ENCODE measurements at regions not wholly inside any gene's neighbourhood (a gene's known extent, or its start where the extent isn't known, plus 50 kb on each side); places are given as distances from the start of the nearest gene placed in this dataset.

DNA sequence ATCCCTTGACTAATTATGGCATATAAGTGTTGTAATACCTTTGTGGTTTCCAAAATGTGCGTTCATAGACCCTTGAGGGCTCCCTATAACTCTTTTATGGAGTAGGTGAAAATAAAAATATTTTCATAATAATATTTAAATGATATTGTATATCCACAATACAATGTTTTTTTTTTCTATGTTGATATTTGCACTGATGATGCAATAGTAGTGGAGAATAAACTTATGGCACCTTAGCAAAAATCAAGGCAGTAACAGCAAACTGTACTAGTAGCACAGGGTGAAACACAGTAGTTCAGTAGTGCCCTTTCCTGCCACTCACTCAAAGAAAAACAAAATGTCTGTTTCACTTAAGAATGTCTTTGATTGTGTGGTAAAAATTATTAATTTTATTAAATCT lies 465.3 kb downstream of the C4orf33 start:
- DNase-seq = no peak

DNA sequence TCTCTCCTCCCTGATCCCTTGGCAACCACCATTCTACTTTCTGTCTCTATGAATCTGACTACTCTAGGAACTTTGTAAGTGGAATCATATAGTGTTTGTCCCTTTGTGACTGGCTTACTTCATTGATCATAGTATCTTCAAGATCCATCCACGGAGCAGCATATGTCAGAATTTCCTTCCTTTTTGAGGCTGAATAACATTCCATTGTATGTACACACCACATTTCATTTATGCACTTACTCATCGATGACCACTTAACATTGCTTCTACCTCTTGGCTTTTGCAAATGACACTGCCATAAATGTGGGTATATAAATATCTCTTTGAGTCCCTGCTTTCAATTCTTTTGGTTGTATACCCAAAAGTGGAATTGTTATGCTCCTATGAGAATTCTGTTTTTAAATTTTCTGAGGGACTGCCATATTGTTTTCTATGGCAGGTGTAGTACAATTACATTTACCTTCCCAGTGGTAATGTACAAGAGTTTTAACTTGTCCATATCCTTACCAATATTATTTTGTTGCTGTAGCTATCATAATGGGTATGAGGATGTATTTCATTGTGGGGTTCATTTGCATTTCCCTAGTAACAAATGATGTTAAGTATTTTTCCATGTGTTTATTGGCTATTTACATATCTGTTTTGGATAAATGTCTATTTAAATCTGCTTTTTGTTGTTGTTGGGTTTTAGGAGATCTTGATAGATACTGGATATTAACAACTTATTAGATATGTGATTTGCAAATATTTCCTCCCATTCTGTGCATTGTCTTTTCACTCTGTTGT lies 466.1 kb downstream of the C4orf33 start:
- DNase-seq = no peak

DNA sequence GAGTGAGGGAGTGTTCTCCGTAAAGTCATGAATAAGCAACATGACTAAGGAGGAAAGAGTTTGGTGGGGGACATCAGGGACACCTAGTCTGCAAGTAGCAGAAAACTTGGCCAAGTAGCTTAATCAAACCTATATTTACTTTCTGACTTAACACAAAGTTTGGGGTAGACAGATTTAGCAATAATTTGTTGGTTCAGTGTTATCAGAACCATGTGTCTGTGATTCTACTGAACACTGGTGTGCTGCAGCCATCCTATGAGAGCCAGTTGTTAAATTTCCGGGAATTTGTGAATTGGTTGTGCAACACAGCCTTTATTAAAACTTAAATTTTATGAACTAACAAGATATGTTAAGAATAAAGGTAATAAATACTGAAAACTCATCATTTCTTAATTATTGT lies 469.3 kb downstream of the C4orf33 start:
- DNase-seq = no peak

DNA sequence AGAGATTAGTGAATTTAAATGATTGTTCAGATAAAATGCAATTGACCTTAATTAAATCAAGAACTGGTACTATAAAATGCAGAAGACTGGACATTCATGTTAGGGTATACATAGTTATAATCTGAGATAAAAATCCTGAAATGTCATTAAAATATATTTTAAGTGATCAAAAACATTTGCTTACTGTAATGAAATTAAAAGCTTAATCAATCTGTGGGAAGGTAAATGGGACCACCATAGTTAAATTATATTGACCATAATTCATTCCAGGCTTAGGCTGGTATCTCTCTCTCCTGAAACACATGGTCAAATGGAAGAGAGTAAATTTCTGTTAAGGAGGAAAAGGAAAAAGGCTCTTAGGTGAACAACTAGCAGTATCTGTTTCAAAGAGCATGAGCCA lies 474.4 kb downstream of the C4orf33 start:
- no peak for DNase-seq

DNA sequence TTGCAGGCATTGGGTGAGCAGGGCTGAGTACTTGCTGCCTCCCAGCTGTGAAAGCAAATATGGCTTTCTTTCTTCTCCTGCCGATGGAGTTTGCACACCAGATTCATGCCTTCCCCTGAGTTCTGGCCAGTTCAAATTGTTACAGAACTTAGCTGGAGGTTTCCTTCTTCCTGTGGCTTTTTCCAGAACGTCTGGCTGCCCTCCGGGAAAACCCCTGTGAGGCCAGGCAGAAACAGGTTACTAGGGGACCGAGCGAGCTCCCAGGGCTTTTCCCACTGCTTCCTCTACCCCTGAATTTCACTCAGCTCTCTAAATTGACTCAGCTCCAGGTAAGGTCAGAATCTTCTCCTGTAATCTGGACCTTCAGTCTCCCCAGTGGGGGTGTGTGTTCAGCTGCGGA lies 482.4 kb downstream of the C4orf33 start:
- DNase-seq = no peak

DNA sequence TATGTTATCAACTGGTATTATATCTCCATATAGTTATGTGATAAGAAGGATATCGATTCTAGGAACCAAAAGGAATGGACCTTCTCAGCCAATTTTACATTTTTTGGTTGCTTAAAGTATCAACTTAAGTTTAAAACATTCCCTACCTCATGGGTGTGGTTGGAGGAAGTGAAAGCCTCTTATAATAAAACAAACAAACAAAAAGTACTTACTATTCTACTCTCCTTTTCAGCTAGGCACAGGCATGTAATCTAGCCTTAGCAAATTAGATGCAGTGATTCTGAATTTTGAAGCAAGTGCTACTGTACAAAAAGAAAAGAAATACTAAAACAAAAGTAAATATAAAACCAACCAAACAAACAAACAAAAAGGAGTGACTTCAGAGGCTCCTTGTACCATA lies 485.4 kb downstream of the C4orf33 start:
- DNase-seq = no peak

DNA sequence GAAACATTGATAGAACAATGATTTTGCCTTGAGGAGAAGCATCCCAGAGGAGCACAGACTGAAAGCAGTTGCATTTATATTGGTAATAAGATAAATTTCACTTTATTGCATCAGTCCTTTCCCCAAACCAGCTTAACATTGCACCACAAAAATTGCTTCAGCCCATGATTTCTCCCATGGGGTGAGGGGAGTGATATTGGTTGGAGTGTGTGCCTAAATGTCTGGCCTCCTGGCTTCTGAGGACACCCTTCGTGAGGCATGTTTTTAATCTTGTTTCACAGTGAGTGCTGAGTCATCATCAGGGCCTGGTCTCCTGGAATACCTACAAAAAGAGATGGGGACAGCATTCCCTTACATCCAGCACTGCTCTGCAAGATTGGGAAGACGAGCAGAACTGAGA lies 487.9 kb downstream of the C4orf33 start:
- DNase-seq = no peak

DNA sequence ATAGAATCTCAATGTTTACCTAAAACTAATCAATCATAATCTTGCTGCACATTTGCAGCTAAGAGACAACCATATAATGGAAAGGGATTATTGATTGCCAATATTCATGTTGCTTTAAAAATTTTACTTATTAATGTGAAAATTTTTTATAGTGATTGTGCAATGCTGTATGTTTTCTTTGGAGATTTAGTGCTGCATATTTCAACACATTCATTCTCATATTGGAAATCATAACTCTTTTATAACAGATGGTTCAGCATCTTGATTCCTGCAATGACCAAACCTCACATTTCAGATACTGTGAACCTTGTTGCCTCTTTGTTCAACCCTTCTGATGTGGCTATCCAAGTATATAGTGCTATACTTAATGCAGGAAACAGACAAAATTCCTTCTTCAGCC lies 502.6 kb downstream of the C4orf33 start:
- DNase-seq = no peak

DNA sequence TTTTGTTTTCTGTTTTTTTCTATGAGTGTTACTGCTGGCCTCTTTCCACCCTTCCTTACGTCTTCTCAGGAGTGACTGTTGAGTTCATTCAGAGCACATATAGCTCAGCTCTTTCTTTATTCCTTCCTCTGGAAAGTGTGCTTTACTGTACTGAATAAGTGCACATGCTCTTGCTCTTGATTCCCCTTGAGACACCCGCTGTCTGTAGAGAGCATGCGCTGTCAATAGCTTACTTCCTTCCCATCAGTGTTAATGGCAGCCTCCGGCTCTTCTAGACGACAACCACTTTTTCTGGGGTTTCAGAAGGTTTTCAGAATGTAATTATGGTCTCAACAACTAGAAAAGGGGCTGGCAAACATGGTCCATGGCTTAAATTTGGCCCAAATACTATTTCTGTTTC lies 504.9 kb downstream of the C4orf33 start:
- no peak for DNase-seq

DNA sequence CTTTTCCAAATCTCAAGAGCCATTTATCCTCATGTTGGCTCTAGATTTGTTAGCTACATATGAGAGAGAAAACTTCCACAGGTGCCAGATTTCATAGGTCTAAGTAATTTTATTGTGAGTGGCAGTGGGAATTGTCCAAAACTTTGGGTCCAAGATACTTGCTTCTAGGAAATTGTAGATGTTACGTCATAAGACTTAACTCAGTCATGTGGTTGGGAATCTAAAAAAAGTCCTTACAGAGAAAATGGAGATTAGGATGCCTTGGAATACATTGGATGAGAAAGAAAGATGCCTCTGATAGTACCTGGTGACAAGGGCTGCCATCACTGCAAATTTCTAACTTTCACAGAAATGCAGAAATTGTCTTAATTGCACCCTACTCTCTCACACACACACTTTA lies 506.5 kb downstream of the C4orf33 start:
- DNase-seq = no peak

DNA sequence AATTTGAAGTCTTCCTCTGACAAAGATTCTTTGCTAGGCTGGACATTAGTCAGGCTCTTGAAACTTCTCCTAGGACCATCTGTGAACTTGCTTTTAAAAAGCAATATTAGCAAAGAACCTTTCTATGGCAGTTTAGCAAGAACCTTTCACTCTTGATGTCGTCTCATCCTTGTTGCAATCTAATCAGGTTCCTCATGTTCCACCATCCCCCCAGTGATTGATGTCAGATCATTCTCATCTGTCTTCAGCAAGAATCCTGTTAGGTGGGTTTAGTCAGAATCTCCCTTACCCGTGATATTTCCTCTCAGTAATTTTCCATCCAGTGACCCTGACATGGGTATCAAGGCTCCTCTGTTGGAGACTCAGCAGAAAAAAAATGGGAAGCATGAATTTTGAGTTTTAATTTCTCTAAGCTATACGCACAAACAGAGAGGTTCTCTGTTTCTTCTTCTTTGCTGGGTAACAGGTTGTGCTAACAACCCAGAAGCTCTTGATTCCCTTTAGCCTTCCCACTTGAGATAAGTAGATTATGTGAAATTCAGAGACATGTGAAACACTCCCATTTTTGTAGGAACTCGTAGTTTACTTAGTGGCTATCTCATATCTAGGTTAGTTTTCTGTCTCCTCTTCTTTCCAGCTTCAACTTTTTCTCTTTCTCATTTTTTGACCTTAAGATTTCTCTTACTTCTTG lies 507.4 kb downstream of the C4orf33 start:
- no peak for DNase-seq

DNA sequence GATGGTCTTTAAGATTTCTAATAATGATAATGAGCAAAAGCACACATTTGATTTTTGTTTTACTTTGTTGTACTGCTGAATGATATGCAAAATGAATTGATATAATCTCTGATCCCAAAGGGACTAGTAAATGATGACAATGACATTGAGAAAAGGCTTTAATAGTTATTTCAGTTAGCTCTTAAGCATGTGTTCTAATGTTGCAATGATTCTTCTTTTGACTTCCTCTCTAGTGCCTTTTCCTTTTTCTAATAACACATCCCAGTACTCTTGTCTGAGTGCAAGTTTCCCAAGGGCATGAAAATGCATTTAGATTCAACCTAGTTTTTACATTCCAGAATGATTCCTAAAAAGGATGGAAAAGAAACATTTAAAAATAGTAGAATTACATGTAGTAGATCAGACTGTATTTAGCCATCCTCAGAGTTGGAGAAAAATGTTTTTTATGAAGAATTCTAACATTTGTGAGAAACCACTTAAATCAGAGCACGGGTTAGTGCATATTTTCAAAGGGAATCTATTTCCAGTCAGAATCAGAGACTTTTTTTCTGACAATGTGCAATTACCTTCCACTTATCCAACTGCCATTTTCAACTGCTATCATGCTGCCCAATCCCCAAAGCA lies 508.8 kb downstream of the C4orf33 start:
- DNase-seq = no peak

DNA sequence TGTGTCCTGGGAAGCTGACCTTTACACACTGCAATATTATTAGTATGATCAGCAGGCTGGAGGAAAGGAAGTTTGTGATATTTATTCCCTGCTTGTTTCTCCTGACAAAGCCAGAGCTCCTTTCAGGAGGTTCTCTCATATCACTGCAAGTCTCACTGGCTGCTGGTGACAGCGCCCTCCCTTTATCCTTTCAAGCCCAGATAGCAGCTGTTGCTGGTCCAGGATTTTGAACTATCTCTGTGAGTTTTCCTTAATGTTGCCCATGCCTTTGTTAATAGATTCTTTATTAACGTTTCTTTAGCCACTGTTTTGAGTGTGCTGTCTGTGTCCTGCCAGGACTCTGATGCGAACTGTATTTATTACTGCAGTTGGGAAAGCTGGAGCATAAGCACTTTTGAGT lies 518.7 kb downstream of the C4orf33 start:
- DNase-seq = no peak

DNA sequence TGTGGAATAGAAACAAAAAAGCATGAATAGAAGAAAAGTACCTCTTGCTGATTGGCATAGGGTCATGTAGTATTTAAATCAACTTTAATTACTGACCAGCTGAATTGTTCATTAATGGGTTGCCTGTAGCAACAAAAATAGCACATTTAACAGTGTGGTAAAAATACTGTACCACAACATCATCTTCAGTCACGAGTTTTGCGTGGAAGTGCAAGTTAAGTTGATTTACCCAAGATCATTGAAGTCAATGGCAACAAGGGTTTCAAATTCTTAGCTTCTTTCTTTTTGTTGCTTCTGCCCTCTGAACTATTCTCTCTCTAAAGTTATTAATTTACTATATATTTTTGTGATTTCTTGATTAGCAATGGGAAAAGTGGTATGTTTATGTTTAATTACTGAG lies 526.6 kb downstream of the C4orf33 start:
- no peak for DNase-seq

DNA sequence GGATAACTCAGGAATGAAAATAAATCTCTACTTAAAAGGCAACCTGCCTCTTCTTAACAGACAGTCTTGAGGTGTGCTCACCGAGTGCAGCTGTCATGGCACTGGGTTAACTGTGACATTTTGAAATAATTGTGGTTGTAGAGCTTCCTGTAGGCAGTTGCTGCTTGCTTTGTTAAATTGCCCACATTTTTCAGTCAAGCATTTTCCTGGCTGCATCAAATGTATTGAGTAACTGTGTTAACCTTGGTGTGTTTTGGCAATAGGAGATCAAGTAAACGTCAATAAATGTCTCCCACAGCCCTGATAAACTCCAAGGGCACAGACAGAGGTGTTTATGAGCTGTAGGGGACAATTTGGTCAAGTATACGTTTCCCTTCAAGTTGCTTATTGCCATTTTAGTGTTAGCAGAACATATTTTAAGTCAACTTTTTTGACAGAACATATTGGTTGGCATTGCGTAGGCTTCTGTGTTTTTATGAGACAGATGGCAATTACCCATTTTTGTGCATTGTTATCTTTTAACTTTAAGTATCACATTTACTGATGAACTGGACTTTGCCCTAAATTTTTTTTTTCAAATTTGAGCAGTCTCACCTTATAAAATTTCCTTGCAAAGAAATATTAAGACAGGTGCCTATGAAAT lies 527.4 kb downstream of the C4orf33 start:
- no peak for DNase-seq

DNA sequence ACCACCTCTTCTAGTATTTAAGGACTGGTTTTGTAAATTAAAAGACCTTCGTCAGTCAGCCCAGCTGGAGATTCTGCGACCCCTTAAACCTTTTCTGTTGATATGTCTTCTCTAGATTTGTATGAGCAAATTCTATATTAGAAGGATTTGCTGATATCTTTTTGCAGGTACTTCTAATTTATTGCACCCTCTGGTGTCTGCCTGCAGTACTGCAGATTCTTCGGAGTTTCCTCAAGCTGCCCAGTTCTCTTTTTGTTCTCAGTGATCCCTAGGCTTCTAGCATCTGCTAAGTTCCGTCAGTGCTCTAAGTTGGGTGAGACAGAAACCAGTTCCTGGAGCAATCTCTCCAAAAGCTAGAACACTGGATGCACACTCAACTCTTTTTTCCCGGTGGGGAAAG lies 545.2 kb downstream of the C4orf33 start:
- DNase-seq = peak; percentile 49

DNA sequence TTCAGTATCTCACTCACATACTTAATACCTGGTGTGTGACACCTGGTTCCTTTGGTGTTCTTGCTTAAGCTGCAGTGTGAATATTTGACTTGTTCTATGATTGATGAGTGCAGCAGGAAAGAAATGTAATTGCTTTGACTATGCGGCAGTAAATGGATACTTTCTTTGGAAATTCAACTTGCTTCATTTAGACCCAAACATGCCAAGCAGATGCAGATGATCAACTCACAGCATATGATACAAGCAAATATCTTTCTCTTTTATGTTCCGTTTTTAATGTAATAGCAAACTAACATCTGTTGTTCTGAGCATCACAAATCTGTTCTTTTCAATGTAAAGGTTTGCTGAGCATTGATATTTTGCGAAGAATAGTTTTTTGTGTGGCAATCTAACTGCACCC lies 549.5 kb downstream of the C4orf33 start:
- DNase-seq = no peak

DNA sequence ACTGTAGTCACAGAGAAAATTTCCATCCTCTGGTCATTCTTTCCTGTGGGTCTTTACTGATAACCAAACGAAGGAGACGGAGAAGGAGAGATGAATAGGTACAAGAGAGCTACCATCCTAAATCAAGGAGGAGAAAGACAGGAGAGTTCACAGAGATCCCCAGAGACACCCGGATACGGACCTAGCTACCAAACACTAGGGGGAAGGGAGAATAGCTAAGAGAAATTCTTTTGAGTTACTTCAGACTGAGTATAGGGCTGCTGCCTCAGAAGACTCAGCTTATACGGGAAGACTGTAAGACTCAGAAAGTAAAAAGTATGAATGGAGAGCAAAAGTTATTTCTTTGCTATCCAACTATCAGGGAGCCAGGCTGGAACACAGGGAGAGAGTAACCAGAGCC lies 572.1 kb downstream of the C4orf33 start:
- DNase-seq = no peak

DNA sequence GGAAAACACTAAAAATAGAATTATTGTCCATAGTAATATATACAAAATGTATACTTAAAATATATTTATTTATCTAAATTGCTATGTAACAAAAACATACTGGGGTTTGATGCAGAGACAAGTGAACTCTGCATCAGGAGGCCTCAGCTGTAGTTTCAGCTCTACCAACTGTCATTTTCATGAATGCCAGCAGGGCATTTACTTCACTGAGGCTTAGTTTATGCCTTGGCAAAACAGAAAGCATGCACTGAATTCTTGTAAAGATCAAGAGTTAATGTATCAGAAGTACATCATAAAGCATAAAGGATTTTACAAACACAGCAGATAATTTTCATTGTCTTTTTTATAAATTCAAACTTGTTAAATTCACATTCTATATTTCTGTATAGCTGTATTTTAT lies 577.0 kb downstream of the C4orf33 start:
- DNase-seq = no peak

DNA sequence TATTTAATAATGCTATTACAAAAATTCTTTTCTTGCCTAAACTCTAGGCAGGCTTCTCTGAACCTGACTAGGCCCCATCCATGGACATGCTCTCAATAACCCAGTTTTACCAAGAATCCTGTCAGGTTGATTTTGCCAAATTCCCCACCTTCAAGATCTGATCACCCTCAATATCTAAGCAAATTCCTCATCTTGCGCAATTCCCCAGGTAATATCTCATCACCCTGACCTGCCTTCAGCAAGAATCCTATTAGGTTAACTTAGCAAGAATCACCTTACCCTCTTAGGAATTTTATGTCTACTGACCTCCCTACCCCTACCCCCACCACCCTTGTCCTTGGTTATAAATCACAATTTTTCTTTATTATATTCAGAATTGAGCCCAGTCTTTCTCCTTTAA lies 579.1 kb downstream of the C4orf33 start:
- no peak for DNase-seq

DNA sequence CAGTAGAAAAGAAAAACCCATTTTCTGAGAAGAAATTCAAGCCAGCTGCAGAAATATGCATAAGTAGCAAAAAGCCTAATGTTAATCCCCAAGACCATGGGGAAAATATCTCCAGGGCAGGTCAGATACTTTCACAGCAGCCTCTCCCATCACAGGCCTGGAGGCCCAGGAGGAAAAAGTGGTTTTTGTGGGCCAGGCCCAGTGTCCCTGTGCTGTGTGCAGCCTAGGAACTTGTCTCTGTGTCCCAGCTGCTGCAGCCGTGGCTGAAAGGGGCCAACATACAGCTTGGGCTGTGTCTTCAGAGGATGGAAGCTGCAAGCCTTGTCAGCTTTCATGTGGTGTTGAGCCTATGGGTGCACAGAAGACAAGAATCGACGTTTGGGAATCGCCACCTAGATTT lies 581.0 kb downstream of the C4orf33 start:
- DNase-seq = no peak

DNA sequence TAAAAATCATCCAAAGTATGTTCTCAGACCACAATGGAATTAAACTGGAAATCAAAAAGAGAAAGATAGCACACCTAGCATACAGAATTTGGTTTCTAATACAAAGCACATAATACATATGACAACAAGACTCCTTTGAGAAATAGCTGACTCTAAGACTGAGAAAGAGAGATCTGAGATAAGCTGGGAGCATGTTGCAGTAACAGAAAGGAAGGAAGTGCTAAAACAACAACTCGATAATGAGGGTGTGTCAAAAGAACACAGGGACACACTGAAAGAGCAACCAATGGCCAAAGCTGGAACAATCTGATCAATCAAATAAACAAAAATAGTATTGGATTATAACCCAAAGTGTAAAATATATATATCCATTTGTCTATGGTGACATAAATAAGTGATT lies 586.6 kb downstream of the C4orf33 start:
- DNase-seq = no peak

DNA sequence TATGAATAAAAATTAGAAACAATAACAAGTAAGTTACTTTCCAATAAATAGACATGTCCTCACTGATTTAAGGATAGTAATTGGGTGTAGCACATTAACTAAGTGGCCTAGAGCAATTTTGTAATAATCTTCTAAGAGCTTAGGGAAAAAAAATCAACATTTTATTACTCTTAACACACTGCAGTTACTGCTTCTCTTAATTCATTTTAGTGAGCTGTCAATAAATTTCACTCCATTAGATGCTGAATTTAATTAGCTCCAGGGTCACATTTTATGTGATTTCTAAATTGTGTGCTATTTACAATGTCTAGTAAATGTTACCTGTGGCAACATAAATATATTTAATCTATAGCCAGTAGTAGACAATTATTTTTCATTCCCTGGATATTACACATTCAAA lies 612.0 kb downstream of the C4orf33 start:
- no peak for DNase-seq

DNA sequence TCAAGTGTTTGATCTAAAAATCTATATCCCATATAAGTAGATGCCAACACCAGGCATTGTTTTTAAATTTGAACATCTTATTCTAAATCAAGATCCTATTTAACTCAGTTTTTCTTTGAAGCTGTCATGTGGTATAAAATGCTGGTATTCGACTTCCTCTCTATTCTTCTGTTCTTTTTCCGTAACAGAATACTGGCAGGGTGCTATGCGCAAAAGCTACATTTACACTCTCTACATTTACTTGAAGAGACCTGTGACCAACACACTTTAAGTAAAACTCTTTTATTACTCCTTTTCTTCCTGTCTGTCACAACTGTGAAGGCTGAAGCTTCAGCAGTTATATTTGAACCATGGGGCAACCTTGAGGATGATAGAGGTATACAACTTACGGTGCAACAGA lies 612.8 kb downstream of the C4orf33 start:
- DNase-seq = no peak
